OCI-LY1 (cell line): ENCODE measurements at regions not wholly inside any gene's neighbourhood (a gene's known extent, or its start where the extent isn't known, plus 50 kb on each side); places are given as distances from the start of the nearest gene placed in this dataset.

ENCODE experiments used
- EZH2 ChIP-seq: fragments of 200-600 bp; sonication (generic), shearing (Covaris generic); IDR thresholded peaks from 2 replicates; pipeline ENCODE4 v1.8.0; 2017; ENCODE audit warnings: borderline replicate concordance, mixed run types, mild to moderate bottlenecking, antibody characterized with exemption, low read length, moderate library complexity, mixed read lengths
- TF ChIP-seq, protein P1 (sequence below): fragments of 200-600 bp; sonication (generic), shearing (Covaris generic); IDR thresholded peaks from 2 replicates; pipeline ENCODE4 v1.5.1; 2017; ENCODE audit warnings: mild to moderate bottlenecking, antibody characterized with exemption, low read length, moderate library complexity, mixed read lengths

DNA sequence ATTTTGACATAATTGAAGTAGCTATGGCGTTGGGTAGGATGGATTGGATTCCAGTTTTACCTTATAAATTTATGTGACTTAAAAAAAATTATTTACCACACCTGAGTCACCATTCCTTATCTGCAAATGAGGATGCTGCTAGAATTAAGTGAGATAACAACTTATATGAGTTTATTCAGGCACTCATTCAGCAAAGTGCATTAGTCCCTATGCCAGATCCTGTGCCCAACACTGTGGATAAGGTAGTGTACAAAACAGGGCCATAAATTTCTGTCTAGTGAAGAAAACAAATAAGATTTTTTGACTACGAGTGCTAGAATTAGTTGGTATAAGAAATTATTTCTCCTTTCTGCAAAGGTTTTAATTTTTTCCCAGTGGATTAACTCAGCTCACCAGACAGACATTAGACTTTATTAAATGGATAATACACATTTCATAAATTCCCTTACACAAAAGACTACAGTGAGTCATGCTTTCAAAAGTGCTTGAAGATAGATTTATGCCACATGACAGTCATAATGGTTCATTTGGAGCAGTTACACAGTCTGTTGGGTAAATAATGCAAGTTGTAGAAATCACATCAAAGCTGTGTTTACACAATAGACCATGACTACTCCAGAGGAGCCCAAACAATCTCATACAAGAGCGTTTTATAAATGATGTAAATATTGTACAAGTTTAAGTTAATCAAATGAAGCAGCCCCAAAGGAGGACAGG, 129.9 kb upstream of the TGFBR2 start:
- TF ChIP-seq, protein P1, sequence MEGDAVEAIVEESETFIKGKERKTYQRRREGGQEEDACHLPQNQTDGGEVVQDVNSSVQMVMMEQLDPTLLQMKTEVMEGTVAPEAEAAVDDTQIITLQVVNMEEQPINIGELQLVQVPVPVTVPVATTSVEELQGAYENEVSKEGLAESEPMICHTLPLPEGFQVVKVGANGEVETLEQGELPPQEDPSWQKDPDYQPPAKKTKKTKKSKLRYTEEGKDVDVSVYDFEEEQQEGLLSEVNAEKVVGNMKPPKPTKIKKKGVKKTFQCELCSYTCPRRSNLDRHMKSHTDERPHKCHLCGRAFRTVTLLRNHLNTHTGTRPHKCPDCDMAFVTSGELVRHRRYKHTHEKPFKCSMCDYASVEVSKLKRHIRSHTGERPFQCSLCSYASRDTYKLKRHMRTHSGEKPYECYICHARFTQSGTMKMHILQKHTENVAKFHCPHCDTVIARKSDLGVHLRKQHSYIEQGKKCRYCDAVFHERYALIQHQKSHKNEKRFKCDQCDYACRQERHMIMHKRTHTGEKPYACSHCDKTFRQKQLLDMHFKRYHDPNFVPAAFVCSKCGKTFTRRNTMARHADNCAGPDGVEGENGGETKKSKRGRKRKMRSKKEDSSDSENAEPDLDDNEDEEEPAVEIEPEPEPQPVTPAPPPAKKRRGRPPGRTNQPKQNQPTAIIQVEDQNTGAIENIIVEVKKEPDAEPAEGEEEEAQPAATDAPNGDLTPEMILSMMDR = no peak
- TF ChIP-seq EZH2 = no peak
